ENCODE measurements at regions not wholly inside any gene's neighbourhood (a gene's known extent, or its start where the extent isn't known, plus 50 kb on each side); places are given as distances from the start of the nearest gene placed in this dataset.

- TF ChIP-seq CTCF (IDR thresholded peaks at IDR 0.05) (no peak), POLR2A (IDR thresholded peaks at IDR 0.05) (no peak), POLR2AphosphoS5 (IDR thresholded peaks at IDR 0.05) (no peak), EP300 (IDR thresholded peaks at IDR 0.05) (no peak)
These were observed 90.9 kb upstream of the CISTR start for GRCh38 chr12:53842686-53843085.

Data from suprapubic skin (tissue), 4 donors.